HG03457 (cell line): ENCODE measurements at regions not wholly inside any gene's neighbourhood (a gene's known extent, or its start where the extent isn't known, plus 50 kb on each side); places are given as distances from the start of the nearest gene placed in this dataset.
A peak's percentile ranks its signal among the peaks of the same experiment; 100 is the strongest.

Source experiments
- ATAC-seq: cut with Tn5 transposase; IDR thresholded peaks from one replicate; pipeline ENCODE4 v1.9.1; 2021; ENCODE audit warnings: moderate number of reproducible peaks; ENCODE audit not compliant: unreplicated experiment

- ATAC-seq = no peak
Observed at GRCh38 chr4:74878323-74878722, 54.6 kb upstream of the PARM1 start.

DNA sequence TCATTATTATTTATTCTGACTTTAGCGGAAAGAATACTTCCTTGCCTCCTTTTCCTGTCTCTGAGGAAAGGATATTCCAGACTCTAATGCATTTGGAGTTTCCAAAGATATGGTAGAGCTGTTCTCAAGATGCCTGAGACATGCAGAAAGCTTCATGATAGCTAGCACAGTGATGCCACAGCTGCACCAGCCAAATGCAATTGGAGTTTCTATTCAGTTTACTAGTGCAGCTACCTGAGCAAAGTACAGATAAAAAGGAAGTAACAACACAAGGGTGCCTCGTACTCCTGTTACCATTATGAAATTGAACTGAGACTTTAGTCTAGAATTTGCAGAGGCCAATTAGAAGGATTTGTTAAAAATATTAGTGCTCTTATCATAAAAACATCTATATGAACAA, 57.5 kb upstream of the PARM1 start:
- no peak for ATAC-seq

DNA sequence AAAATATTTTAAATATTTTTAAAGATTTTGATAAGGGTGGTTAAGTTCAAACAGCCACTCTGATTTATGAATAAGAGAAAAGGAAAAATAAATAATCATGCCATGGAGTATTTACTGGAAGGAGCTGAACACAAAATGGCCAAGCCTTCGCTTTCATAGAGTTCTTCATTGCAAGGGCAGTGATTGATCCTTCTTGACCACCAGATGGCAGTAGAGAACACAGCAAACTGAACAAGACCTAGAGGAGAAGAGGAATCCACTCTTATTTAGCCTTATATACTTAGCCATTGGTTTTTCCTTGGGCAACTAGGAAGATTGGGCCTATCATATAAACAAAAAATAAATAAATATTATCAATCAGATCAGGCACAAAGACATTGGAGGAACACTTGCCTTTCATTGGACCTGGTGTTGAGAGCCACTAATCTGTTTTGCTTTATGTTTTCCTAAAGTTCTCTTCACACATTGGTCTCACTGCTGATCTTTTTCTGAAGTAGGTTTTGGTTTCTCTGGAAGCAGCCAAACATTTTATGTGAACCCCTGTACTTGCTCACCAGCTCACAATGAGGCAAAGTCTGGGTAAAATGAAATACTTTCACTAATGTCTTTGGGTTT, 58.1 kb upstream of the PARM1 start:
- peak; percentile 49 for ATAC-seq

DNA sequence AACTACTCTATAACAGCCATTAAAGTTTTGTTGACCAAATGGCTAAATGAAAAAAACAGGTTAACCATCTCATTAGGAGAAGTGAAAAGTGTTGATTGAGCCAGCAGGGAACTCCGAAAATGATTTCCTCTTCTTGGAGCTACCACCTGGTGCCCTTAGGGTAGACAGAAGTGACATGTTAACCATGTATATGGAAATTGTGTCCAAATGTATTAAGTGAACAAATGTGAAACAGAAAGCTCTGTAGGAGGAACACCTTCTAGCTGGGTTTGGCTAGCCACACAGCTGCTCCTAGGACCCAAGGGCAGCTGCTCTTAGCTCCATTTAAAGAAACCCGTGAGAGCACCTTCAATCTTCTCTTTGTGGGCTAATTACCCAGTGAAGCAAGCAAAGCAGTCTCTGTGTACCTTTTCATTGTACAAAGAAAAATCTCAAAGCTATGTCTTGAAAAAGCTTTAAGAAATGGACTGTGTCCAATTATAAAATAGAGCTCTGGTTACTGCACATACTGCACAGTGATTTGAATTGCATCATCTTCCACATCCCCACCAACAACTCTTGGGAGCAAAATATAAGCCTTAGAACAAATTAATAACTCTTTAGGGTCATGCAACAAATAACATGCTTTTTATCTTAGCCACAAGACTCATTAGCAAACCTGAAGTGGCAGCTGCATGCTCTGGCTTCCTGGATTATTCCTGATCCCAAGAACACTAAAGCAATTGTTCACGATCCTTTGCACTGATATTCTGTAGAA, 59.2 kb upstream of the PARM1 start:
- peak; percentile 95 for ATAC-seq

GRCh38 chr4:74858921-74859562, 64.7 kb upstream of the BTC start:
- ATAC-seq = no peak

DNA sequence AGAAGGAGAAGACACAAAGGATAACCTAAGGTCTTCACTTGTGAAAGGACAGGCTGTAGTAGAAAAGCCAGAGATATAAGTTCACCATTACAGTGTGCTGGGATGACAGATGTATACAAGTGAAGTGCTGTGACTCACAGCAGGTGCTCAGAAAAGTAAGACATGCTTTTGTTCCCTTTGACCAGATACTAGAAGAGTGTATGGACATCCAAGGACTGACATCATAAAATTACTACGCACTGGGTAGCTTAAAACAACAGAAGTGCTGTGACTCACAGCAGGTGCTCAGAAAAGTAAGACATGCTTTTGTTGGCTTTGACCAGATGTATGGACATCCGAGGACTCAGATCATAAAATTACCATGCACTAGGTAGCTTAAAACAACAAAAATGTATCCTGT, 61.6 kb upstream of the BTC start:
- ATAC-seq = no peak

DNA sequence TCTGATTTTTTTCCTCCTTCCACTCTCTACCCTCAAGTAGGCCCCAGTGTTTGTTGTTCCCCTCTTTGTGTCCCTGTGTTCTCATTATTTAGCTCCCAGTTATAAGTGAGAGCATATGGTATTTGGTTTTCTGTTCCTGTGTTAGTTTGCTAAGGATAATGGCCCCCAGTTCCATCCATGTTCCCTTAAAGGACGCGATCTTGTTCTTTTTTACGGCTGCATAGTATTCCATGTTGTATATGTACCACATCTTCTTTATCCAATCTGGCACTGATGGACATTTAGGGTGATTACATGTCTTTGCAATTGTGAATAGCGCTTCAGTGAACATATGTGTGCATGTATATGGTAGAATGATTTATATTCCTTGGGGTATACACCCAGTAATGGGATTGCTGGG, 54.5 kb upstream of the BTC start:
- no peak for ATAC-seq

DNA sequence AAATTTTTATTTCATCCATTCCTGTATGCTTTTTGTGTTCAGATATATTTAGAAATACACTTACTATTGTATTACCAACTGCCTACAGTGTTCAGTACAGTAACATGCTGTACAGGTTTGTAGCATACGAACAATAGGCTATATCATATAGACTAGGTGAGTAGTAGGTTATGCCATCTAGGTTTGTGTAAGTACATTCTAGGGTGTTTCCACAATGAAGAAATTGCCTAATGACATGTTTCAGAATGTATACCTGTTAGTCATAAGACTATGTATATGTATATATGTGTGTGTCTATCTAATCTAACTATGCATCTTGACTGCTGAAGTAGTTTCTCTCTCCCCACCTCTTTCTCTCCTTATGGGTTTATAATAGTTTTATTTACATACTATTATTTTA, 51.5 kb upstream of the BTC start:
- no peak for ATAC-seq
